GM04504 (cell line): ENCODE measurements at regions not wholly inside any gene's neighbourhood (a gene's known extent, or its start where the extent isn't known, plus 50 kb on each side); places are given as distances from the start of the nearest gene placed in this dataset.

ENCODE experiments used
- DNase-seq: peaks from one replicate; pipeline ENCODE4 v3.0.0-alpha.2; 2012; ENCODE audit warnings: low read depth

DNA sequence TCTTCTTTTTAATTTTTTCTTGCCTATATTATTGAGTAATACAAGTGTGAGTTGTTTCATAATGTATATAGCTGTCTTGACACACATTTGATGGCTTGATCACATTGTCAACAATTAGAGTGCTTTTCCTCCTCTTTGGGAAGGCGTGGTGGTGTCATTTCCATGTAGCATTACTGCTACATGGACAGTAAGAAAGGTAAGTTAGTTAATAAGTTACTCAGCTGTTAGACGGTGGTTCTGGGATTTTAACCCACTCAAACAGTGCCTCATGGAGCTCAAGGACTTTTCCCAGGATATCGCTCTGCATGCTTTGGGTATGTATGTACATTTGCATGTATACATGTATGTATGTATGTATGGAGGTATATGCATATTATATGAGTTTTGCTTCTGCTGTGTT is 94.6 kb downstream of the HAPSTR1 start:
- no peak for DNase-seq

- no peak for DNase-seq
Measured at GRCh38 chr16:9188721-9189120, 97.3 kb downstream of the HAPSTR1 start.

GRCh38 chr16:9191274-9191850 is 99.9 kb downstream of the HAPSTR1 start:
- DNase-seq: no peak

- DNase-seq: no peak
Measured at GRCh38 chr16:9192746-9193145, 101.3 kb downstream of the HAPSTR1 start.

GRCh38 chr16:9195287-9195686 is 103.8 kb downstream of the HAPSTR1 start:
- DNase-seq: no peak

- DNase-seq: no peak
Measured at GRCh38 chr16:9197957-9198661, 106.7 kb downstream of the HAPSTR1 start.

GRCh38 chr16:9199311-9199710 is 107.9 kb downstream of the HAPSTR1 start:
- no peak for DNase-seq

DNA sequence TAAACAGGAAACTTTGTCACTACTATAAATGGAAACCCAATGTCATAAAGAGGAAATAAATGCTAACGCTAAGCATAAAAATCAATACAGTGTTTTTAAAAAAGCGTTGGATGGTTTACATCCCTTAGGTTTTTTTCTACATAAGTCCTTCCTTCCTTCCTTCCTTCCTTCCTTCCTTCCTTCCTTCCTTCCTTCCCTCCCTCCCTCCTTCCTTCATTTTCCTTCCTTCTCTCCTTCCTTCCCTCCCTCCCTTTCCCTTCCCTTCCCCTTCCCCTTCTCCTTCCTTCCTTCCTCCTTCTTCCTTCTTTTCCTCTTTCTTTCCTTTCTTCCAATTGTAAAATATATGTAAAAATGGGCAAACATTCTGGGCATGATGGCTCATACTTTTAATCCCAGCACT is 108.3 kb downstream of the HAPSTR1 start:
- DNase-seq: no peak

- no peak for DNase-seq
Measured at GRCh38 chr16:9203956-9204355, 112.5 kb downstream of the HAPSTR1 start.

GRCh38 chr16:9205661-9206060 is 114.2 kb downstream of the HAPSTR1 start:
- no peak for DNase-seq

- DNase-seq: no peak
Measured at GRCh38 chr16:9206156-9206555, 114.7 kb downstream of the HAPSTR1 start.

GRCh38 chr16:9212621-9213020 is 121.2 kb downstream of the HAPSTR1 start:
- DNase-seq: no peak

- DNase-seq: no peak
Measured at GRCh38 chr16:9219813-9220212, 128.4 kb downstream of the HAPSTR1 start.

DNA sequence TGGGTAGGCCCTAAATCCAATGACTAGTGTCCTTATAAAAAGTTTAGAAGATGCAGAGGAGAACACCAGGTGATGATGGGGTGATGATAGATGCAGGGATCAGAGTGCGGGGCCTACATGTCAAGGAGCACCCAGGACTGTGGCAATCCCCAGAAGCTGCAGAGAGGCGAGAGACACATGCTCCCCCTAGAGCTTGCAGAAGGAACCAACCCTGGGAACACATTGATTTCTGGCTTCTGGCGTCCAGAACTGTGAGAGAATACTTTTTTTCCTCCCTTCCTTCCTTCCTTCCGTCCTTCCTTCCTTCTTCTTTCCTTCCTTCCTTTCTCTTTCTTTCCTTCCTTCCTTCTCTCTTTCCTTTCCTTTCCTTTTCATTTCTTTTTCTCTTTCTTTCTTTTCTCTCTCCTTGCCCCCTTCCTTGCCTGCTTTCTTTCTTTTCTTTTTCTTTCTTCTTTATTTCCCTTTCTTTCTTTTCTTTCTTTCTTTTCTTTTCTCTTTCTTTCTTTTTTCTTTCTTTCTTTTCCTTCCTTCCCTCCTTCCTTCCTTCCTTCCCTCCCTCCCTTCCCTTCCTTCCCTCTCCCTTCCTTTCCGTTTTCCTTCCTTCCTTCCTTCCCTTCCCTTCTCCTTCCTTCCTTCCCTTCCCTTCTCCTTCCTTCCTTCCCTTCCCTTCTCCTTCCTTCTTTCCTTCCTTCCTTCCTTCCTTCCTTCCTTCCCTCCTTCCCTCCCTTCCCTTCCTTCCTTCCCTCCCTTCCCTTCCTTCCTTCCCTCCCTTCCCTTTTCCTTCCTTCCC is 134.3 kb downstream of the HAPSTR1 start:
- no peak for DNase-seq

GRCh38 chr16:9226924-9227323 is 135.5 kb downstream of the HAPSTR1 start:
- no peak for DNase-seq

GRCh38 chr16:9231039-9231438 is 139.6 kb downstream of the HAPSTR1 start:
- DNase-seq: no peak

DNA sequence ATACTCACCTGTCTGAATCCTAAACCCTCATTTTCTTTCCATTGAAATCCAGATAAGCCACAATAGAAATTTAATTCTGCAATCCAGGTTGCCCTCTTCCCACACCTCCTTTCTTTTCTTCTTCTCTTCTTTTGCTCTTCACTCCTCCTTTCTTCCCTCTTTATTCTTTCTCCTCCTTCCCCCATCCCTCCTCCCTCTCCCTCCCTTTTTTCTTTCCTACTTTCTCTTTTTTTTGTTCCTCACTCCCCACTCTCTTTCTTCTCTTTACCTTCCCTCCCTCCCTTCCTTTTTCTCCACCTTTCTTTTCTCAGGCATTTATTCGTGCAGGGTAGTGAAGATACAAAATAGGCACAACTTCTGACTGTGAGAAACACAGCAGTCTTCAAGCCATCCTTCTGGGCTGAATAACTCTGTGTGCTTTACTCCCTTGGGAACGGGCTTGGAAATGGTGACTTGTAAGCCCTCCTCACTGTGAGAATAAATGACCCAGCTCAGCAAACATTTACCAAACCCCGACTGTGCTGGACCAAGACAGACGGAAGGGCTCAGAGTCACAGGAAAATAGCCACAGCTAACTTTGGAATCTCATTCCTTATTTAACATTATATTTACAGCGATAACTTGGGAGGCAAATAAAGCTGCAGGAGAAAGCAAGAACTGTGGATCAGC is 140.8 kb downstream of the HAPSTR1 start:
- no peak for DNase-seq

DNA sequence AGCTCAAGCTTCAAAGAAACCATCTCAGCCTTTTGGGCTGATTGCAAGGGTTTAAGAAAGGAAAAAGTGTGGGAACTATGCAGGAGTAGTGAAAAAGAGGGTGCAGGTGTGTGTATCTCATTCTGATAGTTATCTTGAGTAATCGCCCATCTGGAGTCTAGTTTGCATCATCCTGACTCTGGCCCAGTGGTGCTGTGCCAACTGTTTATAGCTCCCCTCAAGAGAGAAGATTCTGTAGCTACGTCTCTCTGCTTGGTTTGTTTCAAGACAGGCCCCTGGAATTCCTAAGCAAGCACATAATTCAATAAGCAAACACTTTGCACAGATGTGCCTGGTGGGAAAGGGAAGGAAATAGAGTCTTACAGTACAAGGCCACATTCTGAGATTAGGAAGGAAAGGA is 144.4 kb downstream of the HAPSTR1 start:
- no peak for DNase-seq

DNA sequence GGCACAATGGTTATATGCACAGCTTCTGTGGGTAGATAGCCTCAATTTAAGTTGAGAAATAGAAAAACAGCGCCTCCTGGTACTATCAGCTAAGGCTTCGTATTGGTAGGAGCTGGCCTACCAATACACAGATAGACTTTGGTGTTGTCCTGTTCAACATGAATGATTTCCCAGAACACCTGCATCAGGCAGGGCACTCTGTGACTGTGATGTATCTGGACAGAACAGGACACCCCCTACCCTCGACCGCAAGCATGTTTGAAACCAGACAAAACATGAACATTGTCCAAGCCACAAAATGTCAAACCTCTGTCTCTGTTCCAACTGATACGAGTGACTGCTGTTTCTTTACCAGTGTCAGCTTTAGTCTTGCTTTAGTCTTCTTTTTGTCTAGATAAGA is 144.9 kb downstream of the HAPSTR1 start:
- no peak for DNase-seq

DNA sequence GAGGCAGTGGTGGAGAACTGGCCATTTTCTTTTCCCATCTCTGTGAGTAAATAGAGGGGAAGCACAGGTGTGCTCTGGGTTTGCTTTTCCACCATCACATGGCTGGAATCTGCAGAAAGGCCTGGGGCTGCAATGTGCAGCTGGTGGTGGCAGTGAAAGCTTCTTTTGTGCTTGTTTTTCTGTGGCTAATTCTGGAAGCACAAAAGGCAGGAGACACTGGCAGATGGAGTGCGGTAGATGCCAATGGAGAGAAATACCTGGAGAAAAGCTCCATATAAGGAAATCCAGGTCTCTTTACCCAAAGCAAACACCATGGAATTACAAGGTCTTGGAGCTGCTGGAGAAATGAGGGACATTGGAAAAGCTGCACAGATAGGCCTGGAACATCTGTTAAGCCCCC is 146.9 kb downstream of the HAPSTR1 start:
- no peak for DNase-seq

- DNase-seq: no peak
Measured at GRCh38 chr16:9241177-9241576, 149.7 kb downstream of the HAPSTR1 start.

DNA sequence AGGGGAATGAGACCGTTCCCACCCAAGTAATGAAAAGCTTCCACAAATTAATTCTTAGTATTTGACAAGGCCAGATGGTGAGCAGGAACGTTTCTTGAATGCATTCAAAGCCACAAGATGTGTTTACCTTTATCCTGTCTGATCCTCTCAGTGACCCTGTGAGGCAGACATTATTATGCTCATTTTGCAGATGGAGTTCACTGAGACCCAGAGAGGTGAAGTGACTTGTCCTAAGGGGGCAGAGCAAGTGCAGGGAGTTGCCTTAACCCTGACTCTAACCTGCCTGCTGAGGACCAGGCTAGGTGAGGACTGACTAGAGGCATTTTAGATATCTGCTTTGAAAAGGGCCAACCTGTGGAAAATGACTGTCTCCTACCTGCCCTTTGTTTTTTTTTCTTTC is 156.7 kb downstream of the HAPSTR1 start:
- DNase-seq: no peak

DNA sequence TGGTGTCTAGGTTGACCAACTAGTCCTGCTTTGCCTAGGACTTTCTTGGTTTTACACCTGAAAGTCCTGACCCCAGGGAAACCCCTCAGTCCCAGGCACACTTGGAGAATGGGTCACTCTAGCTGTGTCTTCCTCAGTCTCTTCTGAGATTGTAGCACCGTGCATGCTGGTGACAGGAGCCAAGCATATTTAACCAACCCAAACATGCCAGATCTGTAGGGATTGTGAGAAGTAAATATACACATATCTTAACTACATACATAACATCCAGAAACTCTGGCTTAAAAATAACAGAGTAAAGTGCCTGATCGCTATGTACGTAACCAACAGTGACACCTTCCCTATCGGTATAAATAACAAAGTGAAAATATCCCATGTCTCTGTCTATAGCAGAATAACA is 158.1 kb downstream of the HAPSTR1 start:
- no peak for DNase-seq
